ENCODE measurements at regions not wholly inside any gene's neighbourhood (a gene's known extent, or its start where the extent isn't known, plus 50 kb on each side); places are given as distances from the start of the nearest gene placed in this dataset.
"Not testable (repeated sequence)": the region's sequence is repeated elsewhere in the genome, so short reads cannot be mapped to it uniquely, and the experiment has no call there.

DNA sequence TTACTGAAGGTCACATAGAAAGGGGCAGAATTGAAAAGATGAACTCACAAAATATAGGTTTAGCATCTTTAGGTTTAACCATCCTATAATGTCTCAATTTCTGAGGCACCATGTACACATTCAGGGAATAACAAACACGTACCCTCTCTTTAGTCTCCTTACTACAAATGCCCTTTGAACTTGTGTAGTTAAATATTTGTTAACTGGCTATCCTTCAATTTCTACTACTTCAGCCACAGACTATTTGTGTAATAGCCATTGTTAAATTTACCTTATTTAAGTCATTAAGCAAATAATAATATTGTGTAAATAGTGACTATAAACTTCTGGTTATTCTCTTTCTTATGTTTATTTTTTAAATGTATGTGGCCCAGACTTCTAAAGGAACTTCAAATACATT, 600.5 kb downstream of the KCNT2 start:
- DNase-seq (ENCODE audit: low spot score): no peak
- TF ChIP-seq, protein P1, sequence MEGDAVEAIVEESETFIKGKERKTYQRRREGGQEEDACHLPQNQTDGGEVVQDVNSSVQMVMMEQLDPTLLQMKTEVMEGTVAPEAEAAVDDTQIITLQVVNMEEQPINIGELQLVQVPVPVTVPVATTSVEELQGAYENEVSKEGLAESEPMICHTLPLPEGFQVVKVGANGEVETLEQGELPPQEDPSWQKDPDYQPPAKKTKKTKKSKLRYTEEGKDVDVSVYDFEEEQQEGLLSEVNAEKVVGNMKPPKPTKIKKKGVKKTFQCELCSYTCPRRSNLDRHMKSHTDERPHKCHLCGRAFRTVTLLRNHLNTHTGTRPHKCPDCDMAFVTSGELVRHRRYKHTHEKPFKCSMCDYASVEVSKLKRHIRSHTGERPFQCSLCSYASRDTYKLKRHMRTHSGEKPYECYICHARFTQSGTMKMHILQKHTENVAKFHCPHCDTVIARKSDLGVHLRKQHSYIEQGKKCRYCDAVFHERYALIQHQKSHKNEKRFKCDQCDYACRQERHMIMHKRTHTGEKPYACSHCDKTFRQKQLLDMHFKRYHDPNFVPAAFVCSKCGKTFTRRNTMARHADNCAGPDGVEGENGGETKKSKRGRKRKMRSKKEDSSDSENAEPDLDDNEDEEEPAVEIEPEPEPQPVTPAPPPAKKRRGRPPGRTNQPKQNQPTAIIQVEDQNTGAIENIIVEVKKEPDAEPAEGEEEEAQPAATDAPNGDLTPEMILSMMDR (IDR thresholded peaks at IDR 0.05): no peak
- H3K27ac ChIP-seq: no peak overlapping the region
- H3K4me3 ChIP-seq: no peak overlapping the region

DNA sequence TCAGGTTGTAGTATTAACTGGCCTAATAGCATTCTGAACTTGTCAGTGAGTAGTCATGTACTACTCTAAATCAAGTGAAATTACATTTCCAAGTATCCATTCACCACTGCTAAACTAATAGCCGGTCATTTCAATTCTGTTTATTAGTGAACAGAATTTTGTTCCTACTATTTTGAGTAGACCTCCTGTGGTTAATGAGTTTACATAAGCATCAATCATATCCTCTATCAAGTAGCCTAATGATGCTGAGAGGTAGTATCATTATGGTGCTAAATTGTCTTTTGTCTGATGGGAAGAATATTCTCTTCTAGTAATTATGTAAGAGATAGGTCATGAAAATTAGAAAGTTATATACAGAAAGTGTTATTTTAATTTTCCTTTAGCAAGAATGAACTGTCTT, 602.8 kb downstream of the KCNT2 start:
- Histone ChIP-seq H3K27ac (no peak overlapping the region), H3K4me3 (no peak overlapping the region)
- no peak for DNase-seq (ENCODE audit: low spot score)
- TF ChIP-seq, protein P1 (IDR thresholded peaks at IDR 0.05): no peak

- H3K27ac ChIP-seq; DNase-seq (ENCODE audit: low spot score); H3K4me3 ChIP-seq: not testable (repeated sequence)
These were observed 603.9 kb downstream of the KCNT2 start for GRCh38 chr1:196004388-196004787.

- TF ChIP-seq, protein P1 (IDR thresholded peaks at IDR 0.05): no peak
- DNase-seq (ENCODE audit: low spot score): no peak
These were observed 605.3 kb downstream of the KCNT2 start for GRCh38 chr1:196002906-196003305.

GRCh38 chr1:196002296-196002695, 605.9 kb downstream of the KCNT2 start:
- not testable (repeated sequence) for H3K4me3 ChIP-seq; H3K27ac ChIP-seq; DNase-seq (ENCODE audit: low spot score)

More at GRCh38 chr1:196002906-196003305, 605.3 kb downstream of the KCNT2 start:
- Histone ChIP-seq H3K4me3 (no peak overlapping the region), H3K27ac (no peak overlapping the region)

- no peak overlapping the region for H3K27ac ChIP-seq
- TF ChIP-seq, protein P1 (IDR thresholded peaks at IDR 0.05): no peak
- DNase-seq (ENCODE audit: low spot score): no peak
- no peak overlapping the region for H3K4me3 ChIP-seq
These were observed 607.1 kb downstream of the KCNT2 start for GRCh38 chr1:196001188-196001587.

DNA sequence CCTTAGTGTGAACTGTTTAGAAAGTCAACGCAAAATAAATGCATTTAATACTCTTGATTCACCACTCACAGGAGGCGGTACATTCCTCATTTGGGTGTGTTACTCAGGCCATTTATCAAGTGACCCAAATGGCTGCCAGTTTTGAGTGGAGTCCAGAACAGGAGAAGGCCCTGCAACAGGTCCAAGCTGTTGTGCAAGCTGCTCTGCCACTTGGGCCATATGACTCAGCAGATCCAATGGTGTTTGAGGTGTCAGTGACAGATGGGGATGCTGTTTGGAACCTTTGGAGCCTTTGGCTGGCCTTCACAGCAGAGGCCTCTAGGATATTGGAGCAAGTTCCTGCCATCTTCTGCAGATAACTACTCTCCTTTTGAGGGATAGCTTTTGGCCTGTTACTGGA, 609.2 kb downstream of the KCNT2 start:
- Histone ChIP-seq H3K27ac (no peak overlapping the region), H3K4me3 (no peak overlapping the region)
- DNase-seq (ENCODE audit: low spot score): no peak
- TF ChIP-seq, protein P1 (IDR thresholded peaks at IDR 0.05): no peak

DNA sequence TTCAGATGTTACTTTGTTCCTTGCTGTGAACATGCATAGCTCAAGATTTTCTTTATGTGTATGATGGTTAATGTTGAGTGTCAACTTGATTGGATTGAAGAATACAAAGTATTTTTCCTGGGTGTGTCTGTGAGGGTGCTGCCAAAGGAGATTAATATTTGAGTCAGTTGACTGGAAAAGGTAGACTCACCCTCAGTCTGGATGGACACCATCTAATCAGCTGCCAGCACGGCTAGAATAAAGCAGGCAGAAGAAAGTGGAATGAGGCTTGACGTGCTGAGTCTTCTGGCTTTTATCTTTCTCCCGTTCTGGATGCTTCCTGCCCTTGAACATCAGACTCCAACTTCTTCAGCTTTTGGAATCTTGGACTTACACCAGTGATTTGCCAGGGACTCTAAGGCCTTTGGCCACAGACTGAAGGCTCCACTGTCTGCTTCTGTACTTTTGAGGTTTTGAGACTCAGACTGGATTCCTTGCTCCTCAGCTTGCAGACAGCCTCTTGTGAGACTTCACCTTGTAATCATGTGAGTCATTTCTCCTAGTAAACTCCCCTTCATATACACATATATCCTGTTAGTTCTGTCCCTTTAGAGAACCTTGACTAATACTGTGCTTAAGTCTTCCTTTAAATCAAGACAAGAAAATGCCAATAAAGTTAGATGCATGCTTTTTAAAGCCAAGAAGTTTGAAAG, 626.6 kb downstream of the KCNT2 start:
- TF ChIP-seq, protein P1 (IDR thresholded peaks at IDR 0.05): no peak
- H3K4me3 ChIP-seq: no peak overlapping the region
- no peak for DNase-seq (ENCODE audit: low spot score)
- H3K27ac ChIP-seq: no peak overlapping the region
